GM12878 (cell line): ENCODE measurements at regions not wholly inside any gene's neighbourhood (a gene's known extent, or its start where the extent isn't known, plus 50 kb on each side); places are given as distances from the start of the nearest gene placed in this dataset.

Experiments
- ATAC-seq: fragments of 200-7000 bp; cut with Tn5 transposase; 3 replicates; pipeline ENCODE4 v1.9.1; 2020; ENCODE audit warnings: mild to moderate bottlenecking, moderate library complexity
- BruUV-seq: library from RNA; stranded (reverse); fragments of 400-500 nt; replicated peaks from 2 replicates; lab custom pipeline; 2021; lab: Mats Ljungman, UMichigan
- CTCF ChIA-PET: fragments of 300-600 bp; sonication (Branson Sonifier 250); formaldehyde crosslinking; extraction: SDS; loops from one replicate; lab custom pipeline; 2021; ENCODE audit warnings: inconsistent platforms; lab: Yijun Ruan, JAX
- POLR2A ChIA-PET: fragments of 350-600 bp; formaldehyde crosslinking; extraction: SDS; loops from one replicate; lab custom pipeline; 2021; ENCODE audit warnings: inconsistent platforms; lab: Charles Lee
- RAD21 ChIA-PET: fragments of 300-600 bp; sonication (Branson Sonifier 250); formaldehyde crosslinking; loops from one replicate; lab custom pipeline; 2023; ENCODE audit warnings: antibody characterized with exemption; ENCODE audit not compliant: unreplicated experiment; lab: Charles Lee
- SMC1A ChIA-PET: fragments of 300-600 bp; sonication (Branson Sonifier 250); formaldehyde crosslinking; loops from one replicate; lab custom pipeline; 2023; ENCODE audit not compliant: unreplicated experiment, uncharacterized antibody; lab: Charles Lee
- DNase-seq: peaks from one replicate; pipeline ENCODE4 v3.0.0-alpha.2; 2011; ENCODE audit warnings: low read depth, low spot score
- FAIRE-seq: peaks from 3 replicates; lab custom pipeline; 2011; peaks lifted over from hg19 to GRCh38; lab: Jason Lieb, UNC
- H2AFZ ChIP-seq: 2 replicates; pipeline ENCODE4 v1.6.0; 2011; ENCODE audit warnings: low read depth, low read length, control low read depth; ENCODE audit not compliant: control insufficient read depth
- H3K27ac ChIP-seq: 2 replicates; pipeline ENCODE4 v1.5.1; 2011; ENCODE audit warnings: control low read depth; ENCODE audit not compliant: control insufficient read depth, insufficient read depth
- H3K27me3 ChIP-seq, 2 experiments: replicated peaks in 1 of 2; 2 replicates each; pipeline versions ENCODE4 v1.6.0 to v1.6.1; 2011; ENCODE audit warnings: low read length in 1 of 2; ENCODE audit not compliant: control insufficient read depth in 2 of 2, insufficient read depth in 2 of 2
- H3K36me3 ChIP-seq, 2 experiments: 2 replicates each; pipeline ENCODE4 v1.5.1; 2011; ENCODE audit warnings: low read length in 1 of 2; ENCODE audit not compliant: control insufficient read depth in 2 of 2, insufficient read depth in 2 of 2
- H3K4me1 ChIP-seq: 2 replicates; pipeline ENCODE4 v1.6.1; 2011; ENCODE audit warnings: mild to moderate bottlenecking, low read length, moderate library complexity, mixed read lengths; ENCODE audit not compliant: control insufficient read depth, insufficient read depth
- H3K4me2 ChIP-seq: 2 replicates; pipeline ENCODE4 v1.6.0; 2011; ENCODE audit warnings: control low read depth; ENCODE audit not compliant: control insufficient read depth, insufficient read depth
- H3K4me3 ChIP-seq: fragments of 200-600 bp; sonication (generic); 2 replicates; pipeline ENCODE4 v1.5.1; 2016
- H3K79me2 ChIP-seq: 2 replicates; pipeline ENCODE4 v1.6.0; 2011; ENCODE audit warnings: low read length; ENCODE audit not compliant: control insufficient read depth, insufficient read depth
- H3K9ac ChIP-seq: 2 replicates; pipeline ENCODE4 v1.8.0; 2011; ENCODE audit warnings: low read length, control low read depth, mixed read lengths; ENCODE audit not compliant: control insufficient read depth, insufficient read depth
- H3K9me3 ChIP-seq: replicated peaks from 3 replicates; pipeline ENCODE4 v1.5.1; 2011; ENCODE audit warnings: mild to moderate bottlenecking, low read length; ENCODE audit not compliant: control insufficient read depth, insufficient read depth
- H4K20me1 ChIP-seq: 2 replicates; pipeline ENCODE4 v1.6.0; 2011; ENCODE audit not compliant: control insufficient read depth, insufficient read depth
- BACH1 ChIP-seq: fragments of 450-650 bp; IDR thresholded peaks from 2 replicates; pipeline ENCODE4 v1.6.1; 2017; ENCODE audit warnings: mild to moderate bottlenecking, borderline replicate concordance
- CBX5 ChIP-seq: sonication (generic); IDR thresholded peaks from 2 replicates; pipeline ENCODE4 v1.6.1; 2016; ENCODE audit warnings: low read depth, moderate library complexity, mild to moderate bottlenecking, inconsistent platforms
- EED ChIP-seq: sonication (generic); IDR thresholded peaks from 2 replicates; pipeline ENCODE4 v1.6.1; 2016; ENCODE audit warnings: antibody characterized with exemption, low read depth
- EZH2 ChIP-seq: IDR thresholded peaks from 2 replicates; pipeline ENCODE4 v1.6.1; 2012; ENCODE audit warnings: low read depth, mild to moderate bottlenecking, control low read depth, inconsistent platforms, low read length, borderline replicate concordance; ENCODE audit not compliant: control insufficient read depth
- HDAC2 ChIP-seq: fragments of 200-600 bp; sonication (generic); IDR thresholded peaks from 2 replicates; pipeline ENCODE4 v1.6.1; 2017
- JUND ChIP-seq: IDR thresholded peaks from 2 replicates; pipeline ENCODE4 v1.6.1; 2012; ENCODE audit warnings: low read depth, mild to moderate bottlenecking, low read length, improper control_type of control experiment, moderate library complexity
- LARP7 ChIP-seq: fragments of 450-650 bp; IDR thresholded peaks from 2 replicates; pipeline ENCODE4 v1.6.1; 2017; ENCODE audit warnings: mild to moderate bottlenecking
- PAX8 ChIP-seq: fragments of 450-650 bp; IDR thresholded peaks from 2 replicates; pipeline ENCODE4 v1.6.1; 2017; ENCODE audit warnings: mild to moderate bottlenecking, moderate library complexity
- RELA ChIP-seq: fragments of 450-650 bp; IDR thresholded peaks from 2 replicates; pipeline ENCODE4 v1.8.0; 2014; ENCODE audit warnings: borderline replicate concordance; ENCODE audit not compliant: partially characterized antibody
- SMAD1 ChIP-seq: fragments of 450-650 bp; IDR thresholded peaks from 2 replicates; pipeline ENCODE4 v1.6.1; 2018; ENCODE audit warnings: mild to moderate bottlenecking, low read depth; ENCODE audit not compliant: partially characterized antibody
- SMARCA5 ChIP-seq: fragments of 450-650 bp; IDR thresholded peaks from 2 replicates; pipeline ENCODE4 v1.6.1; 2017; ENCODE audit warnings: mild to moderate bottlenecking
- SMC3 ChIP-seq: IDR thresholded peaks from 2 replicates; pipeline ENCODE4 v1.6.1; 2011; ENCODE audit warnings: low read length, improper control_type of control experiment, borderline replicate concordance
- TBL1XR1 ChIP-seq: IDR thresholded peaks from 2 replicates; pipeline ENCODE4 v1.6.1; 2012; ENCODE audit warnings: low read depth, low read length, improper control_type of control experiment
- whole genome bisulfite sequencing: methylation state at CpG from one replicate; pipeline ENCODE4 v1.1.6; 2016; ENCODE audit warnings: low lambda C conversion rate; ENCODE audit not compliant: insufficient replicate concordance, insufficient coverage; ENCODE audit errors: missing lambda C conversion rate; 5-methylcytosine and 5-hydroxymethylcytosine counted together
- in situ Hi-C: fragments of 300-500 bp; cut with MboI; formaldehyde crosslinking; loops from 9 replicates; pipeline ENCODE4 v1.14.3; 2018; ENCODE audit warnings: mixed read lengths
- intact Hi-C: fragments of 100-400 bp; cut with micrococcal nuclease; formaldehyde crosslinking; loops from one replicate; pipeline ENCODE4 v1.14.2; 2022; ENCODE audit not compliant: unreplicated experiment
- TF ChIP-seq, protein P1 (sequence below): fragments of 150-350 bp; IDR thresholded peaks from 2 replicates; pipeline ENCODE4 v1.6.1; 2016; ENCODE audit warnings: low read depth, low read length
- TF ChIP-seq, protein P2 (sequence below): fragments of 450-650 bp; IDR thresholded peaks from 2 replicates; pipeline ENCODE4 v1.6.1; 2017; ENCODE audit warnings: low read depth, mild to moderate bottlenecking, moderate library complexity
- TF ChIP-seq, protein P3 (sequence below): fragments of 450-650 bp; IDR thresholded peaks from 2 replicates; pipeline ENCODE4 v1.6.1; 2017; ENCODE audit warnings: antibody characterized with exemption, mild to moderate bottlenecking, moderate library complexity

DNA sequence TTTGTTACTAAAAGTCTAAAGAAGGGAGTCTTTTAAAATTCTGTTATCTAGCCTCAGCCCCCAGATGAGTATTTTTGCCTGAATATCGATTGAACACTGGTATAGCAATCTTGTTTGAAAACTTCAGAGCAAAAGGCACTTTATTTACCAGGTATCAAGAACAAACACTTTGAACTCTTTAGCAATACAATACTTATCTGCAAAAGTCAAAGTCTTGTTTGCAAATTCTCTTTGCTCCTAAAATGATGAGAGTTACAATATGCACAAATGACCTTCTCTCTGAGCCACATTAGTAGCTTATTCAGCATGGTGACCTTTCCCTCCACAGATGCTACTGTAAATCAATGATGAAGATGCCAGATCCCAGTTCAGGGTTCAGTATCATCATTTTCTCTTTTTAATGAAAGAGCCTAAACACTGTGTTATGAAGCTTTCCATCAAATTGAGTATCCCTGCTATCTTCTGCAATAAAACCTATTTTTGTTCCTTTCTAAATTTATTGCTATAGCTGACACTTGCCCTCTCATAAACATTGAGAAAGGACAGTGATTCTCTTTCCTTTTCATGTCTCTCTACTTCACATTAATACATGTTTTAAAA lies 752.7 kb upstream of the MGAT4C start:
- Histone ChIP-seq H4K20me1 (no peaks in the 10 kb centered on the region), H3K27me3 (no peaks in the 10 kb centered on the region), H3K9me3 (no peaks in the 10 kb centered on the region), H3K9ac (no peak overlapping the region), H3K27ac (no peak overlapping the region), H3K36me3 (no peaks in the 10 kb centered on the region), H3K4me3 (no peak overlapping the region), H3K79me2 (no peaks in the 10 kb centered on the region), H2AFZ (no peak overlapping the region), H3K4me2 (no peak overlapping the region), H3K4me1 (no peaks in the 10 kb centered on the region)
- no peak for FAIRE-seq
- SMC1A ChIA-PET = no interaction called here
- CTCF ChIA-PET = no interaction called here
- DNase-seq = no peak
- TF ChIP-seq HDAC2 = no peak
- TF ChIP-seq, protein P1, sequence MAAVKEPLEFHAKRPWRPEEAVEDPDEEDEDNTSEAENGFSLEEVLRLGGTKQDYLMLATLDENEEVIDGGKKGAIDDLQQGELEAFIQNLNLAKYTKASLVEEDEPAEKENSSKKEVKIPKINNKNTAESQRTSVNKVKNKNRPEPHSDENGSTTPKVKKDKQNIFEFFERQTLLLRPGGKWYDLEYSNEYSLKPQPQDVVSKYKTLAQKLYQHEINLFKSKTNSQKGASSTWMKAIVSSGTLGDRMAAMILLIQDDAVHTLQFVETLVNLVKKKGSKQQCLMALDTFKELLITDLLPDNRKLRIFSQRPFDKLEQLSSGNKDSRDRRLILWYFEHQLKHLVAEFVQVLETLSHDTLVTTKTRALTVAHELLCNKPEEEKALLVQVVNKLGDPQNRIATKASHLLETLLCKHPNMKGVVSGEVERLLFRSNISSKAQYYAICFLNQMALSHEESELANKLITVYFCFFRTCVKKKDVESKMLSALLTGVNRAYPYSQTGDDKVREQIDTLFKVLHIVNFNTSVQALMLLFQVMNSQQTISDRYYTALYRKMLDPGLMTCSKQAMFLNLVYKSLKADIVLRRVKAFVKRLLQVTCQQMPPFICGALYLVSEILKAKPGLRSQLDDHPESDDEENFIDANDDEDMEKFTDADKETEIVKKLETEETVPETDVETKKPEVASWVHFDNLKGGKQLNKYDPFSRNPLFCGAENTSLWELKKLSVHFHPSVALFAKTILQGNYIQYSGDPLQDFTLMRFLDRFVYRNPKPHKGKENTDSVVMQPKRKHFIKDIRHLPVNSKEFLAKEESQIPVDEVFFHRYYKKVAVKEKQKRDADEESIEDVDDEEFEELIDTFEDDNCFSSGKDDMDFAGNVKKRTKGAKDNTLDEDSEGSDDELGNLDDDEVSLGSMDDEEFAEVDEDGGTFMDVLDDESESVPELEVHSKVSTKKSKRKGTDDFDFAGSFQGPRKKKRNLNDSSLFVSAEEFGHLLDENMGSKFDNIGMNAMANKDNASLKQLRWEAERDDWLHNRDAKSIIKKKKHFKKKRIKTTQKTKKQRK = no peak
- no peak for TF ChIP-seq SMAD1
- TF ChIP-seq SMC3 = no peak
- TF ChIP-seq, protein P2, sequence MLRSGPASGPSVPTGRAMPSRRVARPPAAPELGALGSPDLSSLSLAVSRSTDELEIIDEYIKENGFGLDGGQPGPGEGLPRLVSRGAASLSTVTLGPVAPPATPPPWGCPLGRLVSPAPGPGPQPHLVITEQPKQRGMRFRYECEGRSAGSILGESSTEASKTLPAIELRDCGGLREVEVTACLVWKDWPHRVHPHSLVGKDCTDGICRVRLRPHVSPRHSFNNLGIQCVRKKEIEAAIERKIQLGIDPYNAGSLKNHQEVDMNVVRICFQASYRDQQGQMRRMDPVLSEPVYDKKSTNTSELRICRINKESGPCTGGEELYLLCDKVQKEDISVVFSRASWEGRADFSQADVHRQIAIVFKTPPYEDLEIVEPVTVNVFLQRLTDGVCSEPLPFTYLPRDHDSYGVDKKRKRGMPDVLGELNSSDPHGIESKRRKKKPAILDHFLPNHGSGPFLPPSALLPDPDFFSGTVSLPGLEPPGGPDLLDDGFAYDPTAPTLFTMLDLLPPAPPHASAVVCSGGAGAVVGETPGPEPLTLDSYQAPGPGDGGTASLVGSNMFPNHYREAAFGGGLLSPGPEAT = no peak
- no peak for TF ChIP-seq EZH2
- no peak for TF ChIP-seq SMARCA5
- no peak for TF ChIP-seq CBX5
- TF ChIP-seq RELA = no peak
- TF ChIP-seq BACH1 = no peak
- TF ChIP-seq EED = no peak
- no peak for TF ChIP-seq JUND
- no peak for TF ChIP-seq LARP7
- TF ChIP-seq, protein P3, sequence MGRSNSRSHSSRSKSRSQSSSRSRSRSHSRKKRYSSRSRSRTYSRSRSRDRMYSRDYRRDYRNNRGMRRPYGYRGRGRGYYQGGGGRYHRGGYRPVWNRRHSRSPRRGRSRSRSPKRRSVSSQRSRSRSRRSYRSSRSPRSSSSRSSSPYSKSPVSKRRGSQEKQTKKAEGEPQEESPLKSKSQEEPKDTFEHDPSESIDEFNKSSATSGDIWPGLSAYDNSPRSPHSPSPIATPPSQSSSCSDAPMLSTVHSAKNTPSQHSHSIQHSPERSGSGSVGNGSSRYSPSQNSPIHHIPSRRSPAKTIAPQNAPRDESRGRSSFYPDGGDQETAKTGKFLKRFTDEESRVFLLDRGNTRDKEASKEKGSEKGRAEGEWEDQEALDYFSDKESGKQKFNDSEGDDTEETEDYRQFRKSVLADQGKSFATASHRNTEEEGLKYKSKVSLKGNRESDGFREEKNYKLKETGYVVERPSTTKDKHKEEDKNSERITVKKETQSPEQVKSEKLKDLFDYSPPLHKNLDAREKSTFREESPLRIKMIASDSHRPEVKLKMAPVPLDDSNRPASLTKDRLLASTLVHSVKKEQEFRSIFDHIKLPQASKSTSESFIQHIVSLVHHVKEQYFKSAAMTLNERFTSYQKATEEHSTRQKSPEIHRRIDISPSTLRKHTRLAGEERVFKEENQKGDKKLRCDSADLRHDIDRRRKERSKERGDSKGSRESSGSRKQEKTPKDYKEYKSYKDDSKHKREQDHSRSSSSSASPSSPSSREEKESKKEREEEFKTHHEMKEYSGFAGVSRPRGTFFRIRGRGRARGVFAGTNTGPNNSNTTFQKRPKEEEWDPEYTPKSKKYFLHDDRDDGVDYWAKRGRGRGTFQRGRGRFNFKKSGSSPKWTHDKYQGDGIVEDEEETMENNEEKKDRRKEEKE = no peak
- TF ChIP-seq TBL1XR1 = no peak
- no peak for TF ChIP-seq PAX8
- intact Hi-C loops = no loop called here
- POLR2A ChIA-PET = no interaction called here
- no TSS peak for BruUV-seq
- no peak for ATAC-seq
- RAD21 ChIA-PET = no interaction called here
- in situ Hi-C loops = no loop called here
- 0% methylated on average over 1 of the region's 1 CpG for WGBS
